ENCODE measurements at regions not wholly inside any gene's neighbourhood (a gene's known extent, or its start where the extent isn't known, plus 50 kb on each side); places are given as distances from the start of the nearest gene placed in this dataset.

- H3K4me3 ChIP-seq (ENCODE audit: control insufficient read depth, low read depth, low read length) = no peak overlapping the region
- DNase-seq (ENCODE audit: low read depth) = no peak
- no peak for TF ChIP-seq CTCF (IDR thresholded peaks at IDR 0.05; ENCODE audit: control insufficient read depth, insufficient read depth, low read depth, low read length, missing control alignments)
These were observed 349.0 kb upstream of the MPDZ start for GRCh38 chr9:13628526-13628925.

DNA sequence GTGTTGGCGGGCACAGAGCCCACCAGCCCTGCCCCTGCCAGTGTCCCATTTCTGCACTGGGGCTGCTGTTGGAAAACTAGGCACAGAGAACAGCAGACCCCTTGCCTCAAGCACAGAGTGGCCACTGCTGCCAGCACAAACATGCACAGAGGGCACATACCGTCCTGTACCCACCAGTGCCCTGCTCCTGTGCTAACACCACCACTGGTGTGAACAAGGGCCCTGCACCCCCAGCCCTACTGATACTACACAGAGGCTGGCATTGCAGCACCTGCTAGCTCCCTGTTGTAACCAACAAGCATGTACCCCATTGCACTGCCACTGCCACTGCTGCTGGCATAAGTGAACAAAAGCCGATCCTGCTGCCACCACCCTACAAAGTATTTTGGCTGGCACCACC, 348.0 kb upstream of the MPDZ start:
- no peak for TF ChIP-seq CTCF (IDR thresholded peaks at IDR 0.05; ENCODE audit: control insufficient read depth, insufficient read depth, low read depth, low read length, missing control alignments)
- DNase-seq (ENCODE audit: low read depth) = no peak
- no peak overlapping the region for H3K4me3 ChIP-seq (ENCODE audit: control insufficient read depth, low read depth, low read length)

DNA sequence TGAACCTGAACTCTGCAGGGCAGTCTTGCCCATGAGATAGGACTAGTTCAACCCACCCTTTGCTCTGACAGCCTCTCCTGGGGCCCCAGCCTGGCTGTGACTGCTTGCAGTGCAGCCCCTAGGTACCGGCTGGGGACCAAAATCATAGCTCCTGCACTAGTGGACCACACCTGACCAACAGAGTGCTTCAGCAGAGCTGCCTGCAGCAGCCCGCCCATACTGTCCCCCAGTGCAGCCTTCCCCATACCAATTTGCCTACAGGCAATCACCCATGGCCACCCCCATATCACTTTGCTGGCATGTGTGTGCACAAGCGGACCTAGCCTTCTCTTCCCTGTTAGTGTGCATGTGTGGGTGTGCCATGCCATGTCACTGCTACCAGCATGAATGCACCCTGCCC, 347.6 kb upstream of the MPDZ start:
- no peak for DNase-seq (ENCODE audit: low read depth)
- no peak overlapping the region for H3K4me3 ChIP-seq (ENCODE audit: control insufficient read depth, low read depth, low read length)

GRCh38 chr9:13626601-13627000, 347.1 kb upstream of the MPDZ start:
- no peak for TF ChIP-seq CTCF (IDR thresholded peaks at IDR 0.05; ENCODE audit: control insufficient read depth, insufficient read depth, low read depth, low read length, missing control alignments)
- no peak overlapping the region for H3K4me3 ChIP-seq (ENCODE audit: control insufficient read depth, low read depth, low read length)
- DNase-seq (ENCODE audit: low read depth) = no peak

More for the DNA sequence above, 347.6 kb upstream of the MPDZ start:
- TF ChIP-seq CTCF (IDR thresholded peaks at IDR 0.05; ENCODE audit: control insufficient read depth, insufficient read depth, low read depth, low read length, missing control alignments) = no peak

DNA sequence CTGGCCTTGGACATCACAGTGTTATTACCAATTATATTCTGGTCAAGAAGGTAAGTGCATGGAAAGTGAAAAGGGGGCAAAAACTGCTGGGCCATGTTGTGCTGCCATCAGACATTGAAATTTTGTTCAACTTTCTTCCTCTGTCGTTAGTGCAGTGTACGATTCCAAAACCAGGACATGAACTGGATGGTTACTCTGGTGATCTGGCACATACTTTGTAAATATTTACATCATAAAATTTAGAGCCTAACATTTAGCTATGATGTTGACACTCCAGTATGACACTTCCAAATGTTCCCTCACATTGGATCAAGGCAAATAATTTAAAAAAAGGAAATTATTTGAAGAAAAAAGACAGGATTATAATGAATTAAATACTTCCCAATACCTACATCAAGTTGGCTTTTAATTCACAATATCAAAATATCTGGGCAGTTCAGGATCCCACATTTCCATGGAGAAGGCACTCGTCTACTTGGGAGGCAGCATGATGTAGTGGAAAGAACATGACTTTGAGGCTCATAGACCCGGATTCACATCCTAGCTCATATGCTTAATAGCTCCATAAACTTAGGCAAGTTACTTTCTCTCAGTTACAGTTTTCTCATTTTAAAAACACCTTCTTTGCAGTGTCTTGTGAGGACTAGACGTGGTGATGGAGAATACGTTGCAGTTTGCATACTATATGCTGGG, 342.5 kb upstream of the MPDZ start:
- DNase-seq (ENCODE audit: low read depth) = no peak
- no peak for TF ChIP-seq CTCF (IDR thresholded peaks at IDR 0.05; ENCODE audit: control insufficient read depth, insufficient read depth, low read depth, low read length, missing control alignments)
- H3K4me3 ChIP-seq (ENCODE audit: control insufficient read depth, low read depth, low read length) = no peak overlapping the region

GRCh38 chr9:13616491-13617035, 337.1 kb upstream of the MPDZ start:
- no peak for DNase-seq (ENCODE audit: low read depth)
- H3K4me3 ChIP-seq (ENCODE audit: control insufficient read depth, low read depth, low read length) = no peak overlapping the region
- no peak for TF ChIP-seq CTCF (IDR thresholded peaks at IDR 0.05; ENCODE audit: control insufficient read depth, insufficient read depth, low read depth, low read length, missing control alignments)

Measured in AG09309 (cell line).